Fibroblast of skin of left biceps (primary cell): ENCODE measurements at regions not wholly inside any gene's neighbourhood (a gene's known extent, or its start where the extent isn't known, plus 50 kb on each side); places are given as distances from the start of the nearest gene placed in this dataset.

Experiments
- DNase-seq, 2 experiments: peaks; one replicate each; pipeline ENCODE4 v3.0.0-alpha.2; 2013; ENCODE audit warnings: low read depth in 2 of 2

GRCh38 chr13:21822029-21822428 lies 151.2 kb downstream of the FGF9 start:
- no peak for DNase-seq

- DNase-seq = no peak
These were observed 152.5 kb downstream of the FGF9 start for GRCh38 chr13:21823416-21823815.

GRCh38 chr13:21823949-21824348 lies 153.1 kb downstream of the FGF9 start:
- no peak for DNase-seq

- no peak for DNase-seq
These were observed 154.3 kb downstream of the FGF9 start for GRCh38 chr13:21825186-21825585.

DNA sequence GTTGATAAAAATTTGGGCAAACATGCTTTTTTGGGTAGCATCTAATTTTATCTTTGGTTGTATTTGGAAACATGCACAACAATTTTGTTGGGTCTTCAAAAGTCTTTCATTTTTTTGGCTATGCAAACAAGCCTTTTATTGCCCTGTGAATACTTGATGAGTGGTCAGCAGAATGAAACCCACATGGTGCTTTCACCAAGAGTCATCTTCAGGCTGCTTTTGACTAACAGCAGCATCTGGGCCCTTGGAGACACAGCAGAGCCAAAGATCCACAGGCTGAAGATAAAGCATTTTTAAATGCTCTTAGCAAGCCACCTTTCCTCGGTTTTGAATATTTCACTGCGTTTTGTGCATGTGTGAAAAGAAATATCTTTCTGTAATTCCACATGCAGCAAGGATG lies 154.9 kb downstream of the FGF9 start:
- DNase-seq = no peak

GRCh38 chr13:21826214-21827015 lies 155.5 kb downstream of the FGF9 start:
- no peak for DNase-seq

DNA sequence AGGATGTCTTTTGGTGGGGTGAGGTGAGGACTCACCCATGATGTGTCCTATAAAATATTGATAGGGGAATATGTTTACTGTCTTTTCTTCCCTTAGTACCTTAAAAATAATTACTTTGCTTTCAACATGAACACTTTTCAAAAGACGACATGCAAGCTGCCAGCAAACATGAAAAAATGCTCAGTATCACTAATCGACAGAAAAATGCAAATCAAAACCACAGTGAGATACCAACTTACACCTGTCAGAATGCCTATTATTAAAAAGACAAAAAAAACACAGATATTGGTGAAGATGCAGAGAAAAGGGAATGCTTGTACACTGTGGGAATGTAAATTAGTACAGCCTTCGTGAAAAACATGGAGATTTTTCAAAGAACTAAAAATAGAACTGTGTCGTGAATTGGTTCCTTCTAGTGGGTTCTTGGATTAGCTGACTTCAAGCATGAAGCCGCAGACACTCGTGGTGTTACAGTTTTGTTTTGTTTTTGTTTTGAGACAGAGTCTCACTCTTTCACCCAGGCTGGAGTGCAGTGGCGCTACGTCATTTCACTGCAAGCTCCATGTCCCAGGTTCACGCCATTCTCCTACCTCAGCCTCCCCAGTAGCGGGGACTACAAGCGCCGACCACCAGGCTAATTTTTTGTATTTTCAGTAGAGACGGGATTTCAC lies 160.9 kb downstream of the FGF9 start:
- no peak for DNase-seq

DNA sequence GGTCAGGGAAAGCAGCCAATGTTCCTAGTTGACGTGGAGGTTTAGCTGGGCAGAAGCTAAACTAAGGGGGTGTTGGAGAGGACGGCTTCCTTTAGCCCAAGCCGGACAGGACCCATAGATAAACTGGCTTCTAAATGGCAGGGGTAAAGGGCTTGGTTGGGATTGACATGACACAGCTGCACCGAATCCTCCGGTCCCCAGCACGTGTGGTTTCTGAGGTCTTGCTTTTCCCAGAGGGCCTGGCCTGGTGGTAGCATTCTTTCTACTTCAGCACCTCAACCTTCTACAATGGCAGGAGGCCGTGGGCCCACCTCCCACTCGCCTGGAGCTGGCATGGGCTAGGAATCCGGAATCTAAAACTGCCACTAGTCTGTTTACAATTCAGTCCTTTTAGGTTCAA lies 163.0 kb downstream of the FGF9 start:
- DNase-seq = no peak

DNA sequence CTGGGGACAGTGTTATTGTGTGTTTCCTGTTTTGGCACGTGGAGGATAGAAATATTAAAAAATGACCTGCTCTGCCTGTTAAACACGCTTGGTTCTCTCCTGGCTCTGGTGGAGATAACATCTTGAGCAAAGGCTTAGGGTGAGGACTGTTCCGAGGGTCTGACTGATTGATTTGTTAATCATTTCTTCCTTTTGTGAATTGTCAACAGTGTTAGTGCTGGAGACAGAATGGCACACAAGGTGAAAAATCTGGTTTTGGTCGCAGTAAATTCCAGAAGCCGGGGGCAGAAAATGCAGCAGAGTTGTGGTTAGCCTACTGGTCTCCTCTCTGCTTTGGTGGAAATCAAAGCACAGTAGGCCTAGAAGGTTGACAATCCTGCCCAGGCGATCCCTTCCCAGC lies 163.6 kb downstream of the FGF9 start:
- no peak for DNase-seq

GRCh38 chr13:21837288-21837687 lies 166.4 kb downstream of the FGF9 start:
- DNase-seq = no peak

- DNase-seq = no peak
These were observed 167.1 kb downstream of the FGF9 start for GRCh38 chr13:21837841-21838551.

GRCh38 chr13:21846605-21847004 lies 175.7 kb downstream of the FGF9 start:
- DNase-seq = no peak

GRCh38 chr13:21849323-21849722 lies 178.4 kb downstream of the FGF9 start:
- no peak for DNase-seq

- no peak for DNase-seq
These were observed 179.4 kb downstream of the FGF9 start for GRCh38 chr13:21850013-21851006.

DNA sequence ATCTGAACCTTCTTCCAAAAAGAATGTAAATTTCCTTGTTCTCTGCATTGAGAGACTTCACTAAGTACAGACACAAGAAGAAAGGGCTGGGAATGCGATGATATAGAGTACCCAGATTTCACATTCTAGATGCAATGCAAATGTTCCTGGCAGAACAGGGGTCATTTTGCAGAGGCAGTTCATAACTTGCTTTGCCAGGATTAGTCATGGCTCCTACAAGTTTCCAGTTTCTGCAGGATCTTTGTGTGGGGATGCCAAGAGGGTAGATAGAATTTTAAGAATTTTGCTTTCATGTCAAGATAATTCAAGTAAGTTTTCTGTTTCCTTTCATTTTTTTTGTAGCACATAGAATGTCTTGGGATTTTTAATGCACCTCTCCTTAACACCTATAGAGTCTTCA lies 181.2 kb downstream of the FGF9 start:
- DNase-seq = no peak

DNA sequence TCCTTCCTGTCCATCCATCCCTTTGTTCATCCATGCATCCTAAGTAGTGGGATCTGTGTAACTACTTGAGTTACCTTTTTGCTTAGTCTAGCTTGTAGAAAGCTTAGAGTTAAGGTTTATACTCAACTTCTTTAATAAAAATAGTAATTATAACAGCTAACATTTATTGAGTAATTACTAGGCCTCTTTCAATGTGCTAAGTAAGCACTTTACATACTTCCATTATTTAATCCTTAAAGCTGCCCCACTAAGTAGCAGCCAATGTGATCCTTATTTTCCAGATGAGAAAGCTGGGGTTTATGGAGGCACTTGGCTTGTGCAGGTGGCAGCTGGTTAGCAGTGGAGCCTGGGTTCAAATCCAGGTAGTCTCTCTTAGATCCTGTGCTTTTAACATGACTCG lies 182.9 kb downstream of the FGF9 start:
- DNase-seq = no peak

DNA sequence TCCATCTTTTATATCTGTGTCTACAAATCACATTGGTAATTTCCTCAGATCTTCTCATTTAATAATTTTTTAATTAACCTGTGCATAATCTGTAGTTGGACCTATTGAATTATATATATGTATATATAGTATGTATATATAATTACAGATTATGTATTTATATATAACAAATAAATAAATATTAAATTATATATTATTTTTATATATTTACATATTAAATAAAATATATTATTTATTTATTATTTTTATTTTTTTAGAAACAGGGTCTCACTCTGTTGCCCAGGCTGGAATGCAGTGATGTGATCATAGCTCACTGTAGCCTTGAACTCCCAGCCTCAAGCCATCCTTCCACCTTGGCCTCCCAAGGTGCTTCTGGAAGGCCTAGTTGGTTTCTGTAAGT lies 197.9 kb downstream of the FGF9 start:
- no peak for DNase-seq

GRCh38 chr13:21871382-21871781 lies 200.5 kb downstream of the FGF9 start:
- DNase-seq = no peak

DNA sequence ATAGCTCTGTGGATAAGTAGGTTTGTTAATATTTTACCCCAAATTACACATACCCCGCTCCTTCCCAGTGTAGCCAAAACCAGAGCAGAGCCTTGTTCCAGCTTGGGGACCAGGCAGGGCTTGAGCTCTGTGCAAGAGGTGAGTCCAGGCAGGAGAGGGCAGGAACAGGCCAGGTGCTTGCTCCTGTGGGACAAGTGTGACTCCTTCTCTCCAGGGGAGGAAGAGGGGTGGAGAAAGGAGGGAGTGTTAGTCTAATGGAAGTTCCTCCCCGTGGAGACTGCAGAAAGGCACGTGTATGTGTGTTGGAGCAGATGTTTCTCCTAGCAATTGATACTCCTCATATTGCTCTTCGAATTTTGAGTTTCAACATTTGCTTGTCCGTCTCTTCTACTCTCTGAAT lies 201.0 kb downstream of the FGF9 start:
- no peak for DNase-seq

GRCh38 chr13:21872795-21873194 lies 201.9 kb downstream of the FGF9 start:
- no peak for DNase-seq

DNA sequence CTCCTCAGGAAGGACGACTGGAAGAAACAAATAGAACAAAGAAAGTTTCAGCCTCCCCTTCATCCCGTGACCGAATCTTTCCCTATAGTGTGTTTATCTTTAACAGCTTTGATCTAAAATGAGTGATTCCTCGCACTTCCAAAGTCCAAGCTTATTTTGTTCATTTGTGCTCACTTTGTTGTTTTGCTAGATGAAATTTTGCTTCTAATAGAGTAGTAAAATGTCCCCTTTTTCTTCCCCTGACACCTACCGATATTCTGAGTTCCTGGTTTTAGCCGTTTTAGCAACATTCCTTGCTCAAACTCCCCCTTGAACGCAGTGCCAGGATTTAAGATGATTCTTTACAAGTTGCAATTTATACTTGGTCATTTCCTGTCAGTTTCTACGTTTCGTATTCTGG lies 204.2 kb downstream of the FGF9 start:
- DNase-seq = no peak
